SK-N-SH (cell line): ENCODE measurements at regions not wholly inside any gene's neighbourhood (a gene's known extent, or its start where the extent isn't known, plus 50 kb on each side); places are given as distances from the start of the nearest gene placed in this dataset.

Experiments
- CTCF ChIA-PET: fragments of 300-600, 350-600 bp; formaldehyde crosslinking; extraction: SDS; loops from one replicate; lab custom pipeline; 2021; lab: Yijun Ruan, JAX
- POLR2A ChIA-PET: fragments of 350-600 bp; sonication (Branson Sonifier 250); formaldehyde crosslinking; extraction: SDS; loops from one replicate; lab custom pipeline; 2020; ENCODE audit warnings: antibody characterized with exemption, inconsistent platforms; lab: Yijun Ruan, JAX
- DNase-seq: peaks from one replicate; pipeline ENCODE4 v3.0.0; 2012
- H2AFZ ChIP-seq: fragments of 200-600 bp; sonication (generic); 2 replicates; pipeline ENCODE4 v1.8.1; 2016; ENCODE audit warnings: antibody characterized with exemption, mild to moderate bottlenecking, low read depth
- H3F3A ChIP-seq: fragments of 200-600 bp; sonication (generic); replicated peaks from 2 replicates; pipeline ENCODE3; 2016; ENCODE audit warnings: antibody characterized with exemption, mild to moderate bottlenecking; ENCODE audit not compliant: insufficient read depth
- H3K27ac ChIP-seq, 2 experiments: fragments of 200-500 bp in 1 of 2; fragments of 200-600 bp in 1 of 2; sonication (Bioruptor generic) in 1 of 2; sonication (generic), shearing (Covaris generic) in 1 of 2; 2 replicates each; pipeline versions ENCODE4 v1.5.1 to v1.6.1; 2014 to 2016; ENCODE audit warnings: low read depth in 2 of 2, inconsistent platforms in 1 of 2, low read length in 1 of 2, mild to moderate bottlenecking in 1 of 2, mixed read lengths in 1 of 2
- H3K27me3 ChIP-seq: fragments of 200-600 bp; sonication (generic), shearing (Covaris generic); 2 replicates; pipeline ENCODE4 v1.6.1; 2016; ENCODE audit warnings: mixed run types; ENCODE audit not compliant: insufficient read depth
- H3K36me3 ChIP-seq, 2 experiments: fragments of 200-500 bp in 1 of 2; fragments of 200-600 bp in 1 of 2; sonication (Bioruptor generic) in 1 of 2; sonication (generic) in 1 of 2; replicated peaks in 1 of 2; 2 replicates each; pipeline versions ENCODE3 to v1.5.1; 2014 to 2016; ENCODE audit warnings: low read length in 1 of 2, mild to moderate bottlenecking in 1 of 2; ENCODE audit not compliant: insufficient read depth in 2 of 2, control insufficient read depth in 1 of 2
- H3K4me1 ChIP-seq, 2 experiments: fragments of 200-500 bp in 1 of 2; fragments of 200-600 bp in 1 of 2; sonication (Bioruptor generic) in 1 of 2; sonication (generic), shearing (Covaris generic) in 1 of 2; 2 replicates each; pipeline versions ENCODE4 v1.5.1 to v1.6.1; 2014 to 2016; ENCODE audit warnings: low read depth in 1 of 2, low read length in 1 of 2, mixed run types in 1 of 2; ENCODE audit not compliant: insufficient read depth in 2 of 2, control insufficient read depth in 1 of 2
- H3K4me2 ChIP-seq: fragments of 200-600 bp; sonication (generic), shearing (Covaris generic); 2 replicates; pipeline ENCODE4 v1.6.1; 2017; ENCODE audit warnings: mixed run types
- H3K4me3 ChIP-seq, 2 experiments: fragments of 200-500 bp in 1 of 2; fragments of 200-600 bp in 1 of 2; sonication (Bioruptor generic) in 1 of 2; sonication (generic), shearing (Covaris generic) in 1 of 2; 2 replicates each; pipeline versions ENCODE4 v1.5.1 to v1.8.1; 2014 to 2016; ENCODE audit warnings: low read depth in 2 of 2, inconsistent platforms in 1 of 2, low read length in 1 of 2, mild to moderate bottlenecking in 1 of 2, mixed read lengths in 1 of 2, moderate library complexity in 1 of 2
- H3K79me2 ChIP-seq: fragments of 200-600 bp; sonication (generic); 2 replicates; pipeline ENCODE4 v1.8.1; 2017; ENCODE audit warnings: mild to moderate bottlenecking; ENCODE audit not compliant: insufficient read depth
- H3K9ac ChIP-seq: fragments of 200-600 bp; sonication (generic); 2 replicates; pipeline ENCODE4 v1.6.1; 2017; ENCODE audit warnings: mixed run types
- H3K9me2 ChIP-seq: fragments of 200-600 bp; sonication (generic); 2 replicates; pipeline ENCODE4 v1.6.1; 2017; ENCODE audit warnings: mixed run types
- H3K9me3 ChIP-seq: fragments of 200-600 bp; sonication (generic); 2 replicates; pipeline ENCODE4 v1.6.1; 2017; ENCODE audit warnings: mixed run types, mild to moderate bottlenecking, moderate library complexity
- H4K20me1 ChIP-seq: fragments of 200-600 bp; sonication (generic); 2 replicates; pipeline ENCODE4 v1.6.1; 2017; ENCODE audit warnings: mild to moderate bottlenecking, mixed run types; ENCODE audit not compliant: insufficient read depth
- ELF1 ChIP-seq: IDR thresholded peaks from 2 replicates; pipeline ENCODE4 v1.4.0; 2012
- EP300 ChIP-seq, 2 experiments: IDR thresholded peaks; 2 replicates each; pipeline versions ENCODE4 v1.4.0 to v1.6.1; 2012; ENCODE audit warnings: borderline replicate concordance in 1 of 2, low read depth in 1 of 2, low read length in 1 of 2
- FOSL2 ChIP-seq: IDR thresholded peaks from 2 replicates; pipeline ENCODE4 v1.4.0; 2012; ENCODE audit warnings: low read depth, mild to moderate bottlenecking, moderate library complexity, borderline replicate concordance
- FOXJ3 ChIP-seq: sonication (generic); formaldehyde crosslinking; IDR thresholded peaks from 2 replicates; pipeline ENCODE4 v1.5.1; 2020; ENCODE audit warnings: mild to moderate bottlenecking, missing genetic modification reagents
- GATA2 ChIP-seq: sonication (generic); formaldehyde crosslinking; IDR thresholded peaks from 2 replicates; pipeline ENCODE4 v1.5.0; 2020; ENCODE audit warnings: mild to moderate bottlenecking, missing genetic modification reagents
- JUND ChIP-seq: IDR thresholded peaks from 2 replicates; pipeline ENCODE4 v1.4.0; 2012
- MEF2A ChIP-seq: IDR thresholded peaks from 2 replicates; pipeline ENCODE4 v1.4.0; 2012; ENCODE audit warnings: low read depth, borderline replicate concordance
- NRF1 ChIP-seq: IDR thresholded peaks from 2 replicates; pipeline ENCODE4 v1.6.1; 2012; ENCODE audit warnings: low read depth, mild to moderate bottlenecking, low read length
- POLR2AphosphoS5 ChIP-seq: IDR thresholded peaks from 2 replicates; pipeline ENCODE4 v1.6.1; 2012; ENCODE audit warnings: low read depth, low read length
- RAD21 ChIP-seq: IDR thresholded peaks from 2 replicates; pipeline ENCODE4 v1.6.1; 2012; ENCODE audit warnings: mild to moderate bottlenecking, low read length
- RFX5 ChIP-seq: IDR thresholded peaks from 2 replicates; pipeline ENCODE4 v1.6.1; 2012; ENCODE audit warnings: mild to moderate bottlenecking, improper control_type of control experiment, low read length
- TAF1 ChIP-seq: IDR thresholded peaks from 2 replicates; pipeline ENCODE4 v1.6.1; 2012; ENCODE audit warnings: low read depth, mild to moderate bottlenecking, low read length, moderate library complexity, borderline replicate concordance
- YY1 ChIP-seq: IDR thresholded peaks from 2 replicates; pipeline ENCODE4 v1.4.0; 2012; ENCODE audit warnings: low read depth, mild to moderate bottlenecking
- WGBS: methylation state at CpG from one replicate; pipeline ENCODE4 v1.1.6; 2017; ENCODE audit warnings: low lambda C conversion rate; 5-methylcytosine and 5-hydroxymethylcytosine counted together
- TF ChIP-seq, protein P1 (sequence below): fragments of 150-350 bp; IDR thresholded peaks from 2 replicates; pipeline ENCODE4 v1.6.1; 2016; ENCODE audit warnings: mild to moderate bottlenecking, low read depth, low read length
- TF ChIP-seq, protein P2 (sequence below): IDR thresholded peaks from 2 replicates; pipeline ENCODE4; 2012

- POLR2A ChIA-PET = no interaction called here
- no peaks in the 10 kb centered on the region for H3K9me3 ChIP-seq
- H3K27me3 ChIP-seq = no peaks in the 10 kb centered on the region; the same call in 1 of the 2 replicates
- H3K9me2 ChIP-seq = no peaks in the 10 kb centered on the region
- H3K4me2 ChIP-seq = no peak overlapping the region
- no peaks in the 10 kb centered on the region for H3K79me2 ChIP-seq
- H3K27ac ChIP-seq = no peak overlapping the region
- no peak for DNase-seq
- H3K9ac ChIP-seq = no peak overlapping the region
- H2AFZ ChIP-seq = no peak overlapping the region
- no peak for TF ChIP-seq POLR2AphosphoS5
- TF ChIP-seq NRF1 = no peak
- no peak for TF ChIP-seq EP300 (IDR thresholded peaks at IDR 0.05; ENCODE audit: borderline replicate concordance in 1 of 2, low read depth in 1 of 2, low read length in 1 of 2)
- TF ChIP-seq, protein P1, sequence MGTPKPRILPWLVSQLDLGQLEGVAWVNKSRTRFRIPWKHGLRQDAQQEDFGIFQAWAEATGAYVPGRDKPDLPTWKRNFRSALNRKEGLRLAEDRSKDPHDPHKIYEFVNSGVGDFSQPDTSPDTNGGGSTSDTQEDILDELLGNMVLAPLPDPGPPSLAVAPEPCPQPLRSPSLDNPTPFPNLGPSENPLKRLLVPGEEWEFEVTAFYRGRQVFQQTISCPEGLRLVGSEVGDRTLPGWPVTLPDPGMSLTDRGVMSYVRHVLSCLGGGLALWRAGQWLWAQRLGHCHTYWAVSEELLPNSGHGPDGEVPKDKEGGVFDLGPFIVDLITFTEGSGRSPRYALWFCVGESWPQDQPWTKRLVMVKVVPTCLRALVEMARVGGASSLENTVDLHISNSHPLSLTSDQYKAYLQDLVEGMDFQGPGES = no peak
- TF ChIP-seq, protein P2, sequence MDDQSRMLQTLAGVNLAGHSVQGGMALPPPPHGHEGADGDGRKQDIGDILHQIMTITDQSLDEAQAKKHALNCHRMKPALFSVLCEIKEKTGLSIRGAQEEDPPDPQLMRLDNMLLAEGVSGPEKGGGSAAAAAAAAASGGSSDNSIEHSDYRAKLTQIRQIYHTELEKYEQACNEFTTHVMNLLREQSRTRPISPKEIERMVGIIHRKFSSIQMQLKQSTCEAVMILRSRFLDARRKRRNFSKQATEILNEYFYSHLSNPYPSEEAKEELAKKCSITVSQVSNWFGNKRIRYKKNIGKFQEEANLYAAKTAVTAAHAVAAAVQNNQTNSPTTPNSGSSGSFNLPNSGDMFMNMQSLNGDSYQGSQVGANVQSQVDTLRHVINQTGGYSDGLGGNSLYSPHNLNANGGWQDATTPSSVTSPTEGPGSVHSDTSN = no peak
- TF ChIP-seq FOSL2 = no peak
- TF ChIP-seq MEF2A = no peak
- TF ChIP-seq RAD21 = no peak
- H3K36me3 ChIP-seq = no peaks in the 10 kb centered on the region
- no peaks in the 10 kb centered on the region for H3F3A ChIP-seq
- CTCF ChIA-PET = interaction anchor here (1.3 kb wide), 1 partner anchor 22 kb away, joined by 3 read pairs; no protein-coding TSS in a partner anchor
- H3K4me1 ChIP-seq = no peaks in the 10 kb centered on the region
- WGBS = 0% methylated on average over 1 of the region's 1 CpG
- H4K20me1 ChIP-seq = no peaks in the 10 kb centered on the region
- H3K4me3 ChIP-seq = no peak overlapping the region
These were observed 261.8 kb downstream of the DHX15 start for GRCh38 chr4:24322511-24322910.

DNA sequence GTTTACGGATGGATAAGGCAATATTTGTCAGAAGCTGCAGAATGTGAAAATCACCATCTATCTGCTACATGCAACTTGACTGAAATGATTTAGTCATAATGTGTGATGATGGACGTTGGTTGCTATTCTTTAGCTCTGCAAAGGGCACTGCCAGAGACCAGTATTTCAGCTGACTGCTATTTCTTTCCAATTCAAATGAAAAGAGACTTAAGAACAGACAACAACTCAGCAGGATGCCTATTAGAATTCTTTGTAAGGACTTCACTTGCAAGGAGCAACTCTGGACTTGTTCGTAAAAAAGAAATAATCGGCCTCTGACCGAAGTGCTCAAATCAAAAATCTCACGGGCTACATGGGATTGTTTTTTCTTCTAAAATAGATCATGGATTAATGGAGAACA lies 262.7 kb downstream of the DHX15 start:
- Histone ChIP-seq H3F3A (no peaks in the 10 kb centered on the region), H3K9me3 (no peaks in the 10 kb centered on the region), H3K9me2 (no peaks in the 10 kb centered on the region), H3K79me2 (no peaks in the 10 kb centered on the region), H2AFZ (no peak overlapping the region), H3K4me1 (no peaks in the 10 kb centered on the region)
- CTCF ChIA-PET = interaction anchor here (1.3 kb wide), 1 partner anchor 21 kb away, joined by 3 read pairs; no protein-coding TSS in a partner anchor
- no peak for DNase-seq
- POLR2A ChIA-PET = no interaction called here
- TF ChIP-seq ELF1 (no peak), EP300 (IDR thresholded peaks at IDR 0.05; ENCODE audit: borderline replicate concordance in 1 of 2, low read depth in 1 of 2, low read length in 1 of 2) (no peak), RAD21 (no peak), GATA2 (CRISPR knock-in tag) (no peak), TAF1 (no peak), RFX5 (no peak), YY1 (no peak), JUND (no peak), FOXJ3 (CRISPR knock-in tag) (no peak)
- TF ChIP-seq, all 33 proteins: peak for 0
- WGBS = 65% methylated on average over 6 of the region's 6 CpGs
- Histone ChIP-seq H4K20me1 (no peaks in the 10 kb centered on the region), H3K36me3 (no peaks in the 10 kb centered on the region), H3K27me3 (no peaks in the 10 kb centered on the region; the same call in 1 of the 2 replicates), H3K9ac (no peak overlapping the region), H3K4me3 (no peak overlapping the region), H3K4me2 (no peak overlapping the region), H3K27ac (no peak overlapping the region)
